ENCODE measurements at regions not wholly inside any gene's neighbourhood (a gene's known extent, or its start where the extent isn't known, plus 50 kb on each side); places are given as distances from the start of the nearest gene placed in this dataset.

DNA sequence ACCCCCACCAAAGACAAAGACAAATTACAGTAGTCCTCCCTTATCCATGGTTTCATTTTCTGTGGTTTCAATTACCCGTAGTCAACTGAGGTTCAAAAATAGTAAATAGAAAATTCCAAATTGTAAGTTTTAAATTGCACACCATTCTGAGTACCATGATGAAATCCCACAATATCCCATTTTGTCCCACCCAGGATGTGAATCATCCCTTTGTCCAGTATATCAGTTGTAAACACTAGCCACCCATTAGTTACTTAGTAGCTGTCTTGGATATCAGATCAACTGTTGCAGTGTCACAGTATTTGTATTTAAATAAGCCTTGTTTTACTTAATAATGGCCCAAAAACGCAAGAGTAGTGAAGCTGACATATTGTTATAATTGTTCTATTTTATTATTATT lies 364.0 kb upstream of the ARID1B start:
- Histone ChIP-seq H3F3A (replicated peaks; ENCODE audit: low read depth) (no peaks in the 10 kb centered on the region), H3K4me2 (no peak overlapping the region), H3K9me2 (ENCODE audit: insufficient read depth) (no peaks in the 10 kb centered on the region), H3K36me3 (ENCODE audit: insufficient read depth) (no peaks in the 10 kb centered on the region), H3K4me3 (no peak overlapping the region), H3K27ac (ENCODE audit: low read depth) (no peak overlapping the region), H2AFZ (no peak overlapping the region), H3K4me1 (ENCODE audit: insufficient read depth) (peaks cover 8% of the 10 kb centered on the region; the same call in 1 of the 2 replicates), H4K20me1 (replicated peaks; ENCODE audit: insufficient read depth) (no peaks in the 10 kb centered on the region), H3K27me3 (ENCODE audit: insufficient read depth) (no peaks in the 10 kb centered on the region), H3K79me2 (replicated peaks; ENCODE audit: insufficient read depth) (no peaks in the 10 kb centered on the region)
- no peaks in the 10 kb centered on the region for H3K4me1 Mint-ChIP-seq
- H3K4me3 Mint-ChIP-seq: no peak overlapping the region
- ATAC-seq (no peak), DNase-seq (ENCODE audit: low spot score) (no peak)
- TF ChIP-seq EZH2 (IDR thresholded peaks at IDR 0.05; ENCODE audit: low read depth, unreplicated experiment) (no peak), STAT1 (IDR thresholded peaks at IDR 0.05; ENCODE audit: unreplicated experiment) (no peak), JUNB (IDR thresholded peaks at IDR 0.05; ENCODE audit: unreplicated experiment) (no peak), ZNF331 (CRISPR knock-in tag; IDR thresholded peaks at IDR 0.05; ENCODE audit: low read depth) (no peak), POLR2AphosphoS5 (IDR thresholded peaks at IDR 0.05; ENCODE audit: low read depth) (no peak), ZNF462 (CRISPR knock-in tag; IDR thresholded peaks at IDR 0.05) (no peak), EZH2phosphoT487 (IDR thresholded peaks at IDR 0.05; ENCODE audit: unreplicated experiment) (no peak), NANOG (IDR thresholded peaks at IDR 0.05; ENCODE audit: borderline replicate concordance) (no peak), ZNF114 (CRISPR knock-in tag; IDR thresholded peaks at IDR 0.05) (no peak), CREB1 (CRISPR knock-in tag; IDR thresholded peaks at IDR 0.05; ENCODE audit: low read depth) (no peak), REST (IDR thresholded peaks at IDR 0.05; ENCODE audit: unreplicated experiment) (no peak)
- TF ChIP-seq, protein P1, sequence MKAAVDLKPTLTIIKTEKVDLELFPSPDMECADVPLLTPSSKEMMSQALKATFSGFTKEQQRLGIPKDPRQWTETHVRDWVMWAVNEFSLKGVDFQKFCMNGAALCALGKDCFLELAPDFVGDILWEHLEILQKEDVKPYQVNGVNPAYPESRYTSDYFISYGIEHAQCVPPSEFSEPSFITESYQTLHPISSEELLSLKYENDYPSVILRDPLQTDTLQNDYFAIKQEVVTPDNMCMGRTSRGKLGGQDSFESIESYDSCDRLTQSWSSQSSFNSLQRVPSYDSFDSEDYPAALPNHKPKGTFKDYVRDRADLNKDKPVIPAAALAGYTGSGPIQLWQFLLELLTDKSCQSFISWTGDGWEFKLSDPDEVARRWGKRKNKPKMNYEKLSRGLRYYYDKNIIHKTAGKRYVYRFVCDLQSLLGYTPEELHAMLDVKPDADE (IDR thresholded peaks at IDR 0.05): no peak
- TF ChIP-seq, protein P2, sequence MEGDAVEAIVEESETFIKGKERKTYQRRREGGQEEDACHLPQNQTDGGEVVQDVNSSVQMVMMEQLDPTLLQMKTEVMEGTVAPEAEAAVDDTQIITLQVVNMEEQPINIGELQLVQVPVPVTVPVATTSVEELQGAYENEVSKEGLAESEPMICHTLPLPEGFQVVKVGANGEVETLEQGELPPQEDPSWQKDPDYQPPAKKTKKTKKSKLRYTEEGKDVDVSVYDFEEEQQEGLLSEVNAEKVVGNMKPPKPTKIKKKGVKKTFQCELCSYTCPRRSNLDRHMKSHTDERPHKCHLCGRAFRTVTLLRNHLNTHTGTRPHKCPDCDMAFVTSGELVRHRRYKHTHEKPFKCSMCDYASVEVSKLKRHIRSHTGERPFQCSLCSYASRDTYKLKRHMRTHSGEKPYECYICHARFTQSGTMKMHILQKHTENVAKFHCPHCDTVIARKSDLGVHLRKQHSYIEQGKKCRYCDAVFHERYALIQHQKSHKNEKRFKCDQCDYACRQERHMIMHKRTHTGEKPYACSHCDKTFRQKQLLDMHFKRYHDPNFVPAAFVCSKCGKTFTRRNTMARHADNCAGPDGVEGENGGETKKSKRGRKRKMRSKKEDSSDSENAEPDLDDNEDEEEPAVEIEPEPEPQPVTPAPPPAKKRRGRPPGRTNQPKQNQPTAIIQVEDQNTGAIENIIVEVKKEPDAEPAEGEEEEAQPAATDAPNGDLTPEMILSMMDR (conservative IDR thresholded peaks at IDR 0.05; ENCODE audit: low read depth in 2 of 2): no peak
- H3K27ac Mint-ChIP-seq: no peak overlapping the region
- H3K9me3 Mint-ChIP-seq: peaks cover 11% of the 10 kb centered on the region; the same call in 2 of the 3 replicates
- H3K27me3 Mint-ChIP-seq (ENCODE audit: insufficient read depth, low read depth, poor library complexity): no peaks in the 10 kb centered on the region
- peaks cover 3% of the 10 kb centered on the region; the same call in 2 of the 3 replicates for H3K36me3 Mint-ChIP-seq (ENCODE audit: low read depth)

Measured in GM23338 (cell line).